AML-193 (cell line): ENCODE measurements at regions not wholly inside any gene's neighbourhood (a gene's known extent, or its start where the extent isn't known, plus 50 kb on each side); places are given as distances from the start of the nearest gene placed in this dataset.
A peak's percentile ranks its signal among the peaks of the same experiment; 100 is the strongest.

Source experiments
- DNase-seq, 2 experiments: peaks; one replicate each; lab custom pipeline; 2025; lab: John Stamatoyannopoulos, UW

- DNase-seq: no peak
Measured at GRCh38 chr6:121823437-121823851, 388.0 kb downstream of the GJA1 start.

DNA sequence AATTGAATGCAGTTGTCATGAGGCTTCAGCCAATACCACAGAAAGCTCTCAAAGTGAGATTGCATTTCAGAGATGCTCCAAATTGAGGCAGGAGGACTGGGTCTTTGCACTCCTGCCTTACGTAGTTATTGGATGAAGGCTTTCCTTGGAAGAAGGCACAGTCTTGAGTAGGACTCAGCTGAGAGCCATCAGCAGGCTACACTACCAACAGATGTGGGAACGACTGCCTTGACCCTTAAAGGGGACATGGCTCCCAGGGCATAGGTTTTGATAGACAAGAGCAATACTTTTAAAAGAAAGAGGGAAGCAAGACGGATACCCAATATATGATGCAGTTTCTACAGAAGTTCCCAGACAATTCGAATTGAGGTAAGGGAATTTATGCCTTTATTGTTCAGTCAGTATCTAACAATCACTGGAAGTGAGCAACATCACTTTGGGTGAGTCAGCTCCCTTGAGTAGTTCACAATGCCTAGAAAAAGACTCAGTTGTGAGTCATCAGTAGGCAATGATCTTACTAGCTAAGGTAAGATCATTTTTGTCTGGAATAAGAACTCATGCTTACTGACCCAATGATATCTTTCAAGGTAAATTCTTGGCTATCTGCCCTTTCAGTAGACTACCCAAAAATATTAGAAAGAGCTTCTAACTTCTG is 390.8 kb downstream of the GJA1 start:
- DNase-seq: no peak

- no peak for DNase-seq
Measured at GRCh38 chr6:121828146-121828886, 392.9 kb downstream of the GJA1 start.

- DNase-seq: no peak
Measured at GRCh38 chr6:121830736-121831135, 395.3 kb downstream of the GJA1 start.

- no peak for DNase-seq
Measured at GRCh38 chr6:121835662-121836061, 400.2 kb downstream of the GJA1 start.

DNA sequence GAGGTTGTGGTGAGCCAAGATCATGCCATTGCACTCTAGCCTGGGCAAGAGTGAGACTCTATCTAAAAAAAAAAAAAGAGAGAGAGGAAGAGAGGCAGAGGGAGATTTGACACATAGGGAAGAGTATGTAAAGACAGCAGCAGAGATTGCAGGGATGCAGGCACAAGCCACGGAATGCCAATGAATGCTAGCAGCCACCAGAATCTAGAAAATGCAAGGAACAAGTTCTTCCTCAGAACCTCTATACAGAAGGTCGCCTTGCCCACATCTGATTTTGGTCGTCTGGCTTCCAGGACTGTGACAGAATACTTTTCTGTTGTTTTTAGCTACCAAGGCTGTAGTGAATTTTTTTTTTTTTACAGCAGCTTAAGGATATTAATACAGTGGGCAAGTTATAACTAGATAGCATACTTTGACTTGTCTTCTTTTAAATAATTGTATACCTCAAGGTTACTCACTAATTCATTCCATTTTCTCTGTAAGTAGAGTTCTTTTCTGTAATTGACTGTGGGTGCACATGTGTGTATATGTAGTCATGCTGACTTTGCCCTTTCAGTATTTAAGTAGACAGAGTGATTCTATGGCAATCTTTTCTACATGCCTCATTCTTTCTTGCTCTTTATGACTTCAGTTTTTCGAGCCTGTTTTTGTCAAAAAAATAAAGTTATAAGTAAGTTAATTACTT is 402.2 kb downstream of the GJA1 start:
- no peak for DNase-seq

DNA sequence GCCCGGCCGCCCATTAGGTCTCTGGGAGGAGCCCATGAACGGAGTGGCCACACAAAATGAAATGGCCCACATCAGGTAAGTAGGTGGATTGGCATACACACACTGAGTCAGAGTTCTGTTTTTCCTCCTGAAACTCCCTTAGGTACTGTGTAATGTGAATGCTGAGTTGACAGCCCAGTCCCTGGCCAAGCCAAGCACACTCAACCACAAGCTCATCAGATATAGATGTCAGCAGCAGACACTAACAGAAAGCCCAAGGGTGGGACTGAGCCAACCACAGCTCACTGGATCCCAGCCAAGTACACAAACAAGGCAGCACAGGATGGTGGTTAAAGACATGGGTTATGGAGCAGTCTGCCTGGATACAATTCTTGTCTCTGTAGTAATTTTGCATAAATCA is 403.4 kb downstream of the GJA1 start:
- no peak for DNase-seq

DNA sequence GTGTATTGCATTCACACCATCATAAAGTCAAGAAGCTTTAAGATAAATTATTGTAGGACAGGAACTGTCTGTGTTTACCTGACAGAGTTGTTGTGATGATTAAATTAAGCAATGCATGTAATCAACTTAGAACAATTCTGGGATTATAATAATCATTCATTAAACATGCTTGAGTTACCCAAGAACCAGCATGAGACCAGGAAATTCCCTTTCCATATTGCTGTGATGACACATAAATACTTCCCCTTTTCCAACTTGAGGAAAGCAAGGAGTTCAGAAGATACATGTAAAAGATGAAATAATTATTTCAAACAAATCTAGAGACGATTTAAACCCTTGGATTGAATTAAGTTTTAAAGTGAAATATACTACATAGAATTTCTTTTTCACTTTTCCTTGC is 404.4 kb downstream of the GJA1 start:
- no peak for DNase-seq

GRCh38 chr6:121844898-121845297 is 409.5 kb downstream of the GJA1 start:
- no peak for DNase-seq

GRCh38 chr6:121847806-121848522 is 412.5 kb downstream of the GJA1 start:
- DNase-seq: no peak

GRCh38 chr6:121848523-121849255 is 413.2 kb downstream of the GJA1 start:
- DNase-seq: peak in 1 of 2 experiments; percentile 20

- peak; percentile 38 to 46 for DNase-seq
Measured at GRCh38 chr6:121849477-121849876, 414.0 kb downstream of the GJA1 start.

DNA sequence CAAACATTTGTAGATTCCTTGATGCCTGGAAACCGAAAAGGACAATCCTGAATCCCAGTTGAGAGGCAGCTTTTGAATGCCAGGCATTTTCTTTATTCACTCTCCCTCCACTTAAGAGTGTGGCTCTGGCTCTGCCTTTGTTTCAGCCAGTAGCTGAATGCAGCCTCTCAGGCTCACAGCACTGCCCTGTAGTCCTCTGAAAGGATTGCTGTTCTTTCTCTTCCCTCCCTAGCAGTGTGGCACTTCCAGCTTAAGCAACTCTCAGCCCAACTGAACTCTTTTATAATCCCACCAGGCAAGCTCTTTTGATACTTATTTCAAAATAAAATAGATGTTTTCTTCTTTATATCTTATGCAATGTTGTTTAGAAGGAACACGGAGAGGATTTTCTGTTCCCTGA is 415.6 kb downstream of the GJA1 start:
- no peak for DNase-seq

GRCh38 chr6:121853686-121854085 is 418.2 kb downstream of the GJA1 start:
- DNase-seq: no peak

DNA sequence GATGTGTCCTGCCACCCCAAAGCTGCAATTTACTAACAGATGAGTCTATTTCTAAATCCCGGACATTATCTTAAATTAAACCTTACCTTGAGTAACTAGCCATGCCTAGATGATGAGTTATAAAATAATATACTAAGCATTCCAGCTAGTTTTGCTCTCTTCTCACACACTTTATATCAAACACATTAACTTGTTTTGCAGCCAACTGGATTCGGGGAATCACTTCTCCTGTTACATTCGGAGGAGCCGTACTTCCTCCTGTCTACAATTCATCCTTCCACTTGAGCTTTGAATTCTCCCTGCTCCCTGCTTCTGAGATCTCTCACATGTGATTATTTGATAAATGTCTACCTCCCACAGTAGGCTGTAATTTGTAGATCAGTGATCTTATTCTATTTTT is 420.1 kb downstream of the GJA1 start:
- no peak for DNase-seq

GRCh38 chr6:121856296-121856695 is 420.9 kb downstream of the GJA1 start:
- no peak for DNase-seq

GRCh38 chr6:121857551-121857950 is 422.1 kb downstream of the GJA1 start:
- no peak for DNase-seq

DNA sequence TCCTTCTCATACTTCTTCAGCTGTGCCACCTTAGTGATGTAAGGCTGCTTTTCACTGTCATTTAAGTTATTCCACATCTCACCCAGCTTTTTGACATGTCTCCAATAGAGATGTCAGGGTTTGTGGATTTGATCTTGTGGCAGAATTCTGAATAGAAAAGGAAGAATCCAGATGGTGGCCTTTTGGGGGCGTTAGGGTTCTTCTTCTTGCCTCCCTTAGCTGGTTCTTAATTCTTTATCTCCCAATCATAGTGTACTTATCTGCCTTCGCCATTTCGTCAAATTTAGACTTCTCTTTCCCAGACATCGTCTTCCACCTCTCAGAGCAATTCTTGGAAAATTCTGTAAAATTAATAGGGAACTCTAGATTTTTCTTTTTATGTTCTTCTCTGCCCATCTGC is 422.9 kb downstream of the GJA1 start:
- no peak for DNase-seq

GRCh38 chr6:121858986-121859385 is 423.5 kb downstream of the GJA1 start:
- DNase-seq: no peak

DNA sequence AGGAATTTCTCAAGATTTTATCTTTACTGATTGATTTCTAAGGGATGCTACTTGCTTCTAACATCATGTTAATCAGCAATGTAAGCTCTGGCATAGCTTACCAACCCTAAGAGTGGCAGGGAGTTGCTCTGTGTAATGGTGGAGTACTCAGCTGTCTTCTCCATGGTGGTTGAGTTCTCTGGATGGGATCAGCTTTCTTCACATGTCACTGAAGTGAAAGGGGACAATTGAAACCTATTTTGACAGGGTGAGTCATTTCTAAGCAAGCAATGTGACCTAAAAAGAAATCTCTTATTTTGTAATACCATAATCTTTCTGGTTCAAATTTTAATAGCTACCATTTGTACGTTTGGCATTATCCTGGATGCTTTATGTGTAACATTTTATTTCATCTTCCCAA is 430.4 kb downstream of the GJA1 start:
- no peak for DNase-seq

DNA sequence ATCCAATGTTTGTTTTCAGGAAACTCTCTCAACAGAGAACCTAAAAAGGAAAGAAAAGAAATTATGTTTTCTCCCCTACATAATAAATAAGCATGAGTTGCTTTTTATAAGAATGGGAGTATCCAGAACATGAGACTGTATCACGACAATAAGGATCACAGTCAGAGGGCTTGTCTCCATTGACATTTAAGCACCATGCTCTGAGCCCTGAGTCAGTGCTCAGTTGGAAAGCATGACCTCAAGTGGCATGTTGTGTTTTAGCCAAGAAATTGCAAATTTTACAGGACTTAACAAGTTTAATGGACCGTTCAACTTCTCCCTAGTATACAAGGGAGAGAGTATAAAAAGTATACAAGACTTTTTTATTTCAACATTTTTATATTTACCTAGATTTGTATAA is 431.6 kb downstream of the GJA1 start:
- no peak for DNase-seq

- no peak for DNase-seq
Measured at GRCh38 chr6:121868206-121868605, 432.8 kb downstream of the GJA1 start.
